ENCODE measurements at regions not wholly inside any gene's neighbourhood (a gene's known extent, or its start where the extent isn't known, plus 50 kb on each side); places are given as distances from the start of the nearest gene placed in this dataset.
"Not testable (repeated sequence)": the region's sequence is repeated elsewhere in the genome, so short reads cannot be mapped to it uniquely, and the experiment has no call there.

GRCh38 chr6:14506656-14507246 lies 389.2 kb downstream of the CD83 start:
- no peak for DNase-seq (ENCODE audit: missing footprints)
- no peak for ATAC-seq
- intact Hi-C loops (cut with DNase I): no loop called here

GRCh38 chr6:14509120-14509519 lies 391.5 kb downstream of the CD83 start:
- no peak for ATAC-seq
- intact Hi-C loops (cut with DNase I): no loop called here
- no peak for DNase-seq (ENCODE audit: missing footprints)

GRCh38 chr6:14510038-14510437 lies 392.5 kb downstream of the CD83 start:
- no peak for DNase-seq (ENCODE audit: missing footprints)
- ATAC-seq: no peak
- intact Hi-C loops (cut with DNase I): no loop called here

DNA sequence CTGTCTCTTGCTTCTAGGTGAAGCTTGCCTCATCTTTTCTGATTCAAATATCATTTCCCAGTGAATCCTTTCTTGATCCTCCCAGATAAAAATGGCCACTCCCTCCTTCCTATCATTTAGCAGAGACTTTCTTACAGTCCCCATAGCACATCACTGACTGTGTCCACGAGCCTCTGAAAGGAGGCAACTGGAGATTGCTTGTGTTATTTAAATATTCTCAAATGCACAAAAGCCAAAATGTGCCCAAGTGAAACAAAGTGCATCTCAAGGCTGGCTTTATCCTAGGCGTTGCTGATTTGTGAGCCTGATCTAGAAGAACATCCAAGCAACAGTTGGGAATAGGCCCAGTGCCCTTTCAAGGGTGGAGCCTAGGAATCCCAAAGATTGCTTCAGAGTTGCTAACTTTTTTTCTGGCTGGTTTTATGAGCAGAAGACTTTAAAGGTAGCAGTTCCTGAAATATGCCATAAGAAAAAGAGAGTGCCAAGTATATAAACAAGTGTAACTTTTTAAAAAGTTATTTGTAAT lies 393.6 kb downstream of the CD83 start:
- no peak for ATAC-seq
- intact Hi-C loops (cut with DNase I): no loop called here
- no peak for DNase-seq (ENCODE audit: missing footprints)

DNA sequence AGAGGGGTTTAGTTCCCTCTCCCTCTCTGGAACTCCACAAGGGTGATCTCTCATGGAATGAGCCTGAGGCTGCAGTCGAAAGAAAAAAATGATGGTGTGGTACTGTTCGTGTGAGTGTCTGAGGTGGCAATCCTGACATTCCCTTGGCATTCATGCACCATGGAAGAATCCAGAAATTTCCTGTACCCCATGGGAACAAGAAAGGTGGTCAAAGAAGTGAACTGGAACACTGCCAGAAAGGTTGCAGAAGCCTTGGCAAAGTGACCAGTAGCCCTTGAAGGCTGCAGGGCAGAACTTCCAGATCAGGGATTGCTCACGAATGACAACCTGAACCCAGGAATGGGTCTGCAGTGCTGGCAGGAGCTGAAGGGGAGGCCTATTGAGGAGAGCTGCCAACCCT lies 394.7 kb downstream of the CD83 start:
- DNase-seq (ENCODE audit: missing footprints) (no peak), ATAC-seq (no peak)
- intact Hi-C loops (cut with DNase I): no loop called here

- intact Hi-C loops (cut with DNase I): no loop called here
- DNase-seq (ENCODE audit: missing footprints): no peak
- ATAC-seq: no peak
Observed at GRCh38 chr6:14513496-14514393, 396.2 kb downstream of the CD83 start.

DNA sequence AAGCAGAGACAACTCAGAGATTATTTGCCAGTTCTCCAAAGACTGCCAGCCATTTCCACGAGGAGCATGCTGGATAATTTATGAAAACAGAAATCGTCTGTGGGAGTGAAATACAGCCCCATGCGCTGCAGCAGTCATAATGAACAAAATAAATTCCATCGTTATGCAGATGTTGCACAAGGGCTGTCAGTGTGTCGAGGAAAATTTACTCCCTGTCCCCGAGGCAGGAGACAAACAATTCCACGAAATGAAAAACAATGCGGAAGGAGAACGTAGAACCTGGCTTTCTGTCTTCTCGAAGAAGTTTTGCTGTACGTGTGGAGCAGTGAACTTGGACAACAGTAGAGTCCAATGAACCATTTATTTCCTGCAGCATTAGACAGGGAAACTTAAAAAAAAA lies 399.4 kb downstream of the CD83 start:
- intact Hi-C loops (cut with DNase I): no loop called here
- no peak for DNase-seq (ENCODE audit: missing footprints)
- ATAC-seq: peak; percentile 38

DNA sequence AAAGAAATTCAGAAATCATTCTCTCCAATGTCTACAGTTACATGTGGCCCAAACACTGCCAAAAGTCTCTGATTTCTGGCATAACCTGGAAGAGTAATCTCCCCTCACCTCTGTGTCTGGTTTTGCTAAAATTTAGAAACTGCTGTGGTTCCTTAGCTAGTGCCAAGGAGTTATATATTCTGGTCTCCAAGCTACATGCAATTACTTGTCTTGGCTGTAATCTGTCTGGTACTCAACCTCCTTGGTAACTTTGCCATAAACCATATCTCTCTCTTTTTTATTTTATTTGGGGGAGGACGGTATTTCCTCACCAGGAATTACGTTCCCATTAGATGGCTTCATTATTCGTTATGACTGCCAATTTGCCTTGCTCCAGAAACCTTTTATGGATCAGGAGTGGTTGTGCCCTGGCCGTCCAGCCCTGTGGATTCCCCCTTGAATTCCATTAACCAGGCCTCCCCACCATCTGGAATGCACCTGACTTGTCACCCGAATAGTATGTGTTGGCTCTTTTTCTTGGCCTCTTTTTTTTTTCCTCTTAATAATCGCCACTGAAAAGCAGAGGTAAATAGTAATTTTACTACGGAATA lies 400.0 kb downstream of the CD83 start:
- intact Hi-C loops (cut with DNase I): no loop called here
- ATAC-seq (peak; percentile 22), DNase-seq (ENCODE audit: missing footprints) (no peak)

GRCh38 chr6:14518515-14519217 lies 401.1 kb downstream of the CD83 start:
- ATAC-seq: peak; percentile 44
- no peak for DNase-seq (ENCODE audit: missing footprints)
- intact Hi-C loops (cut with DNase I): no loop called here

- intact Hi-C loops (cut with DNase I): no loop called here
- no peak for ATAC-seq
- DNase-seq (ENCODE audit: missing footprints): no peak
Observed at GRCh38 chr6:14520029-14520428, 402.5 kb downstream of the CD83 start.

DNA sequence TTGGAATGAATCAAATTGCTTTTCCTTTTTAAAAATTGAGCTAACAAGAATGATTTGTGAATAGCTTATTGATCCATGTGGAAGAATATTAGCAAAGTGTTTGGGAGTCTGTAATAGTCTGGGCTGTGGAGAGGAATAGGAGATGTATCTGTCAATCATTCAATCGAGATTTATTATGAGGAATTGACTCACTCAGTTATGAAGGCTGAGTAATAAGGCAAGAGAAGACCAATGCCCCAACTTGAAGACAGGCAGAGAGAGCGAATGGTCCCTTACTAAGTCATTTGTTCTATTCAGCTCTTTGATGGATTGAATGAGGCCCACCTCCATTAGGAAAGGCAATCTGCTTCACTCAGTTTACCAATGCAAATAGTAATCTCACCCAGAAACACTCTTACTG lies 403.0 kb downstream of the CD83 start:
- ATAC-seq: no peak

GRCh38 chr6:14521141-14521540 lies 403.6 kb downstream of the CD83 start:
- DNase-seq (ENCODE audit: missing footprints): no peak
- no peak for ATAC-seq
- intact Hi-C loops (cut with DNase I): no loop called here

More for the DNA sequence above, 403.0 kb downstream of the CD83 start:
- DNase-seq (ENCODE audit: missing footprints): no peak
- intact Hi-C loops (cut with DNase I): no loop called here

GRCh38 chr6:14521861-14522260 lies 404.3 kb downstream of the CD83 start:
- ATAC-seq; intact Hi-C loops (cut with DNase I); DNase-seq (ENCODE audit: missing footprints): not testable (repeated sequence)

- ATAC-seq: peak; percentile 96
- no peak for DNase-seq (ENCODE audit: missing footprints)
- intact Hi-C loops (cut with DNase I): no loop called here
Observed at GRCh38 chr6:14524319-14524718, 406.7 kb downstream of the CD83 start.

DNA sequence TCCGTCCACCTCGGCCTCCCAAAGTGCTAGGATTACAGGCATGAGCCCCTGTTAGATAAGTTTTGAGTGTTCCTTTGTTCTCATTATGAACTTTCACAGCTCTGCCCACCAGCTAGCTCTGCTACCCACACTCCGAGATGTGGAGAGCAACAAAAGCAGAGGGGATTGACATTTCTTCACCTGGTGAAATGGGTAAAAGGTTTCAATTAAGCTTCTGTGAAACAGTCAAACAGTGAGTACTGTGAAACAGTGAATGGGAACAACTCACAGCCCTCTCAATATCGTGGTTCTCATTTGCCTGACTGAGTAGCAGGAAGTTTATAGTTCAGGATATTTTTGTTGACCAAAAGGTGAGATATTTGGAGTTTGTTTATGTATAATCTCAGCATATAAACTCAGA lies 412.8 kb downstream of the CD83 start:
- ATAC-seq (no peak), DNase-seq (ENCODE audit: missing footprints) (no peak)
- intact Hi-C loops (cut with DNase I): no loop called here

- ATAC-seq: no peak
- intact Hi-C loops (cut with DNase I): no loop called here
- DNase-seq (ENCODE audit: missing footprints): no peak
Observed at GRCh38 chr6:14533446-14533845, 415.9 kb downstream of the CD83 start.

DNA sequence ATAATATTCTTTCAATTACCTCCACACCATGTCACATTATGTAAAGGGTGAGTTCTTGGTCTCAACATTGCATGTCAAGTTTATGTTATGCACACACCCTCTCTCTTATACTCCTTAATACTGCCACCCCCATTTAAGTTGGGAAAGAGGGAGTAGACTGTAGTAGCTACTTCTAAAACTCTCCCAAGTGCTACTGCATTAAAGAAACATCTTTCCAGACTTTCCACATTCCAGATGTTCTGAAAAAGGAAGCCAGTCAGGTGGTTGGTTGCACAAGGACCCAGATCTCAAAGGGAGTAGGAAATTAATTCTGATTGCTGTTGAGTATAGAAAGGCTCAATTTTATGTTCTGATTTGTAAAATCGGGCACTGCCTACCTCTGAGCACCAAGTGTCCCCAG lies 419.5 kb downstream of the CD83 start:
- DNase-seq (ENCODE audit: missing footprints) (no peak), ATAC-seq (no peak)
- intact Hi-C loops (cut with DNase I): no loop called here

DNA sequence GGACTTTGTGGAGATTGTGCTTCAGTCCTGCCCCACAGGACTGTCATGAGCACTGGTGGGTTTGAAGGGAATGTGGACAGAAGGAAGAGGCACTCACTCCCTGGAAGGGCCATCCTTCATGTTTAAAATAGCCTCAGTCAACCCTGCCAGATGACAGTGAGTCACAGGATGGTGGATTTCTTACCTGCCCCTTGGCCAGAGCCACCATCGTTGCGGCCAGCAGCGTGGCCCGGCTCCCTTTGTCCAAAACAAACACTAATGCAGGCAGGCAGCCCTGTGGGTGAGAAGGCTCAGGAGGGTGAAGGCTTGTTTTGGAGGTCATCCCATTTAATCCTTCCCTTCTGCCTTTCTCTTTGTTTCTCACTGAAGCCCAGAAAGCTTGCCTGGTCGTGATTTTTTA lies 422.7 kb downstream of the CD83 start:
- intact Hi-C loops (cut with DNase I): no loop called here
- DNase-seq (ENCODE audit: missing footprints) (peak; percentile 71), ATAC-seq (peak; percentile 75)

- intact Hi-C loops (cut with DNase I): no loop called here
- DNase-seq (ENCODE audit: missing footprints) (no peak), ATAC-seq (no peak)
Observed at GRCh38 chr6:14540810-14541540, 423.4 kb downstream of the CD83 start.
